Kidney (tissue), 13 donors: ENCODE measurements at regions not wholly inside any gene's neighbourhood (a gene's known extent, or its start where the extent isn't known, plus 50 kb on each side); places are given as distances from the start of the nearest gene placed in this dataset.

Source experiments
- DNase-seq, 5 donors: peaks; one replicate each; pipeline ENCODE4 v3.0.0-alpha.2; 2013 to 2020
- FAIRE-seq: peaks from 2 replicates; lab custom pipeline; 2012; peaks lifted over from hg19 to GRCh38; lab: Jason Lieb, UNC
- H3K27ac ChIP-seq, 2 donors: one replicate each; pipeline ENCODE4 v1.7.0; 2013; ENCODE audit warnings: low read depth in 2 of 2, low read length in 2 of 2, inconsistent platforms in 1 of 2
- H3K27me3 ChIP-seq: one replicate; pipeline ENCODE4 v1.7.1; 2013; ENCODE audit warnings: low read length, inconsistent platforms; ENCODE audit not compliant: control insufficient read depth, insufficient read depth
- H3K36me3 ChIP-seq, 3 donors: one replicate each; pipeline versions ENCODE4 v1.7.0 to v1.7.1; 2013; ENCODE audit warnings: low read length in 3 of 3, control low read depth in 1 of 3, inconsistent platforms in 1 of 3; ENCODE audit not compliant: insufficient read depth in 3 of 3, control insufficient read depth in 2 of 3
- H3K4me1 ChIP-seq, 3 donors: one replicate each; pipeline versions ENCODE4 v1.7.0 to v1.7.1; 2013; ENCODE audit warnings: low read length in 3 of 3, inconsistent platforms in 1 of 3, low read depth in 1 of 3; ENCODE audit not compliant: control insufficient read depth in 2 of 3, insufficient read depth in 2 of 3
- H3K4me3 ChIP-seq, 3 donors: one replicate each; pipeline versions ENCODE4 v1.7.0 to v1.8.1; 2013; ENCODE audit warnings: low read length in 3 of 3, control low read depth in 1 of 3, inconsistent platforms in 1 of 3
- H3K9ac ChIP-seq, 3 donors: one replicate each; pipeline versions ENCODE4 v1.7.0 to v1.7.1; 2013; ENCODE audit warnings: low read length in 3 of 3, control low read depth in 1 of 3, inconsistent platforms in 1 of 3
- H3K9me3 ChIP-seq, 3 donors: one replicate each; pipeline versions ENCODE4 v1.7.0 to v1.7.1; 2013; ENCODE audit warnings: low read length in 3 of 3, control low read depth in 1 of 3, inconsistent platforms in 1 of 3; ENCODE audit not compliant: control insufficient read depth in 2 of 3, insufficient read depth in 1 of 3
- CTCF ChIP-seq: IDR thresholded peaks from 3 replicates; pipeline ENCODE4 v1.5.1; 2012; ENCODE audit warnings: mild to moderate bottlenecking, moderate library complexity, borderline replicate concordance; ENCODE audit not compliant: insufficient read depth; ENCODE audit errors: extremely low read depth
- intact Hi-C: fragments of 100-400 bp; cut with DNase I; formaldehyde crosslinking; loops from one replicate; pipeline ENCODE4 v1.11.1; 2022
- donor health status: control.
- donor health status: control.
- donor health status: control.
- donor health status: control.
- donor health status: control.
- donor health status: DM: yes; HTN: yes; CAD: no.
- donor health status: Normal renal cell carcinoma (clear cell type).

GRCh38 chr1:229121845-229122436, 149.0 kb upstream of the RAB4A start:
- no peak overlapping the region for H3K27ac ChIP-seq
- intact Hi-C loops, result no loop called here

GRCh38 chr1:229122606-229123005, 148.3 kb upstream of the RAB4A start:
- no peaks in the 10 kb centered on the region for H3K36me3 ChIP-seq
- no peaks in the 10 kb centered on the region for H3K27me3 ChIP-seq
- no peak for TF ChIP-seq CTCF
- no peak overlapping the region for H3K27ac ChIP-seq
- FAIRE-seq, result no peak
- no peaks in the 10 kb centered on the region for H3K9me3 ChIP-seq
- intact Hi-C loops, result no loop called here
- H3K4me3 ChIP-seq, result no peak overlapping the region
- no peak overlapping the region for H3K9ac ChIP-seq
- peaks cover 0 to 12% (median 2%) of the 10 kb centered on the region in 3 donors for H3K4me1 ChIP-seq
- no peak for DNase-seq

More at GRCh38 chr1:229121845-229122436, 149.0 kb upstream of the RAB4A start:
- FAIRE-seq (no peak), DNase-seq (peak in 1 of 5 donors; percentile 22)
- Histone ChIP-seq H3K4me1 (peaks cover 0 to 18% (median 5%) of the 10 kb centered on the region in 3 donors), H3K9me3 (no peaks in the 10 kb centered on the region), H3K4me3 (no peak overlapping the region), H3K36me3 (no peaks in the 10 kb centered on the region), H3K9ac (no peak overlapping the region), H3K27me3 (no peaks in the 10 kb centered on the region)
- TF ChIP-seq CTCF, result no peak

- intact Hi-C loops, result no loop called here
- H3K4me1 ChIP-seq, result peaks cover 0 to 10% (median 0%) of the 10 kb centered on the region in 3 donors
- no peak overlapping the region for H3K9ac ChIP-seq
- DNase-seq (no peak), FAIRE-seq (no peak)
- no peaks in the 10 kb centered on the region for H3K36me3 ChIP-seq
- no peak overlapping the region for H3K4me3 ChIP-seq
- no peaks in the 10 kb centered on the region for H3K9me3 ChIP-seq
- TF ChIP-seq CTCF, result no peak
- H3K27me3 ChIP-seq, result no peaks in the 10 kb centered on the region
- no peak overlapping the region for H3K27ac ChIP-seq
Observed at GRCh38 chr1:229124116-229124515, 146.8 kb upstream of the RAB4A start.
